GM21390 (cell line): ENCODE measurements at regions not wholly inside any gene's neighbourhood (a gene's known extent, or its start where the extent isn't known, plus 50 kb on each side); places are given as distances from the start of the nearest gene placed in this dataset.
"Not testable (repeated sequence)": the region's sequence is repeated elsewhere in the genome, so short reads cannot be mapped to it uniquely, and the experiment has no call there.

Experiments used
- ATAC-seq: cut with Tn5 transposase; IDR thresholded peaks from one replicate; pipeline ENCODE4 v1.9.1; 2021; ENCODE audit not compliant: unreplicated experiment

DNA sequence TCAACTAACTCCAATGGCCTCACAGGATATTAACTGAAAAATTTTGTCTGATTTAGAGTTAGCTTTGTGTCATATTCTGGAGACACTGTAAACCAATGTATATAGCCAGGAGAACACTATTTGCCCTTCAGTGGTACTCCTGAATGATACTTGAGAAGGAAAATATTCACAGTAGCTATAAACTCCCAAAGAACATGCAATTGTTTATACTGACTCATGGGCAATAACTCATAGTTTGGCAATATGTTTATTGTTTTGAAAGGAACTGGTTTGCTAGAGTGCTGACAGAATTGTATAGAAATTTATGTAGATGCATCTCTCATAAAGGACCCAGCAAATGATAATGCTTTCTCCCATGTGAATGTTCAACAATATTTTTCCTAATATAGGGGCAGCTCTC, 537.6 kb downstream of the PLOD2 start:
- ATAC-seq, result no peak

DNA sequence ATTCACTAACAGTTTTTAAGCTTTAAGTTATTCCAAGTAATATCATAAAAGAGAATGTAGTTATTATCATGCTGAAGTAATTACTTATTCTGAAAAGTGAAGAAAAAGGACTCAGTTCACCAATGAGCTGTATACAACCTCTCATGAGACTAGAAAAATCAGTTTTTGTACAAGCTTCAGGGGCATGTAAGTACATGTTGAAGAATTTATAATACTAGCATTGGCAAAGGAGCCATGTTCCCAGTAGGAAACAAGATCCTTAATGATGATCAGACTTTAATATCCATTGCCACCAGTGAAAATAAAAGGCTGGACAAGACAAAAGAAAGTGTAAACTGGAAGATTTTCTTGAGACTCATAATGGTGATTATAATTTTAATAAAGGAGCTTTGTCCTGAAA, 532.8 kb downstream of the PLOD2 start:
- ATAC-seq, result no peak

GRCh38 chr3:145637105-145637504, 523.9 kb downstream of the PLOD2 start:
- no peak for ATAC-seq

GRCh38 chr3:145639003-145639606, 521.9 kb downstream of the PLOD2 start:
- ATAC-seq, result no peak

DNA sequence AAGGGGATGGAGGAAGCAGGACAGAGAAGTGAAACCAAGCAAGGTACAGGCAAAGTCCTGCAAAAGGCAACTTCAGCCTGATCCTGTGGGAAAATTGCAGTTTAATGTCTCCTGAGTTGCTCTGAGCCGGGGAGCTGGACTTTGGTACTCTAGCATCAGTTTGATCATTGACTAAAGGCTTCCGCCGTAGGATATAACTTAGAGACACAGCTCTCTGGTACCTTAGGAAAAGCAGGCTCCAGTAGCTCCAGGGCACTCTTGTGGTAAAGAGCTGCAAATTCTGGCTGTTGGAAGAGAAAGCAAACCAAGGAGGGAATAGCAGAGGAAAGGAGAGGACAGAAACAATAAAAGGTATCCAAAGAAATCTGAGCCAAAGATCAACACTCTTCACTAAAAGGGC, 521.1 kb downstream of the PLOD2 start:
- ATAC-seq, result no peak

- no peak for ATAC-seq
Observed at GRCh38 chr3:145648396-145648795, 512.6 kb downstream of the PLOD2 start.

DNA sequence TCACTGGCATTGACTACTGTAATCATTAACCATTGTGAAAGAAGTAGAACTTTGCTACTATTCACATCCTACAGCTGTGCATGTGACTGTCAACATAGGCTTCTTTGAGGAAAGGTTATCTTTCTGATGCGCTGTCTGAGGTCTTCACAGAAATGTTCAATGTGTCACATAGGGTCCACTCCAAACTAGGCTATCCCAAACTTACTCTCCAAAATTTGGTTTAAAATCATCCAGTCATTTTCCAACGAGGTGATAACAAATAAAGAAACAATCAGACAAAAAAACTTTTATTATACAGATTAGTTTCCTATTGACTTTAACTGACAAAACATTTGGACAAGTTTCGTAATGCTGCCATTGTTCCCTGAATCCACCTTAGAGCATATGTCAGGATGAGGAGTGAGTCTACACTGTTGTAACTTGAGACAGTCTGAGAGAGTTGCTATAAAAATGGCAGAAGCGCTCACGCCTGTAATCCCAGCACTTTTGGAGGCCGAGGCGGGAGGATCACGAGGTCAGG, 511.6 kb downstream of the PLOD2 start:
- ATAC-seq, result no peak

DNA sequence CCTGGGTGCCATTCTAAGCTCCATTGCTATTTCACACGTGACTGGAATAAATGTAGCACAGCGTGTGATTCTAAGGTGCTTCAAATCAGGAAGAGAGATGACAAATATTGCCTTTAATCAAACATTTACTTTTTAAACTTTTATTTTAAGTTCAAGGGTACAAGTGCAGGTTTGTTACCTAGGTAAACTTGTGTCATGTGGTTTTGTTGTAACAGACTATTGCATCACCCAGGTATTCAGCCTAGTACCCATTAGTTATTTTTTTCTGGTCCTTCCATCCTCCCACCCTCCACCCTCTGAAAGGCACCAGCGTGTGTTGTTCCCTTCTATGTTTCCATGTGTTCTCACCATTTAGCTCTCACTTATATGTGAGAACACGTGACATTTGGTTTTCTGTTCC, 510.8 kb downstream of the PLOD2 start:
- ATAC-seq, result no peak

GRCh38 chr3:145671121-145671520, 489.9 kb downstream of the PLOD2 start:
- no peak for ATAC-seq

- ATAC-seq, result no peak
Observed at GRCh38 chr3:145673838-145674237, 487.1 kb downstream of the PLOD2 start.

DNA sequence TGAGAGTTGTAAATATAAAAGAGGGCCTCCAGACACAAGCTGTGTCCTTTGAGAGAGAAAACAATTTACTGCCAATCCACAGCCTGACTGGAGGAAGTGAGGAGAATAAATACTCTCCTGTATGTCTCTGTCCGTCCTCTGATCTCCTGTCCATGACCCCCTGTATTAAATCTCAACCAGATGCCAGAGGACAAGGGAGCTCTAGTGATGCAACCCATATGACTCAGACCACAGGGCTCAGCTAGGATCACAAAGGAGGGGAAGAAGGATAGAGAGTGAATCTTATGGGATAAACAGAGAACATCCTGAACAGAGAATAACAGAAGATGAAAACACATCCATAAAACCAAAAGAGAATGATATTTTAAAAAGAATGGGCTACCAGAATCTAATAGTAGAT, 482.6 kb downstream of the PLOD2 start:
- ATAC-seq, result no peak

- ATAC-seq, result no peak
Observed at GRCh38 chr3:145681181-145681580, 479.8 kb downstream of the PLOD2 start.

DNA sequence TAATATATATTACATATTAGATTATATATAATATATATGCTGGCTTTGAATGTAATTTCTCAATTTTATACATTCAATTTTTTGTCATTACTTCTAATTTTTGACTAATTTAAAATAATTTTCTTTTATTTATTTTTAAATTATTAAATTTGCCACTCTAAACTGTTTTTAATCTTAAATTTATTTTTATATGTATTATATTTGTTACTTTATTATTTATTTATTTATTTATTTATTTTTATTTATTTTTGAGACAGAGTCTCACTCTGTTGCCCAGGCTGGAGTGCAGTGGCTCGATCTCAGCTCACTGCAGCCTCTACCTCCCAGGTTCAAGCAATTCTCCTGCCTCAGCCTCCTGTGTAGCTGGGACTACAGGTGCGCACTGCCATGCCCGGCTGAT, 473.0 kb downstream of the PLOD2 start:
- ATAC-seq, result not testable (repeated sequence)

DNA sequence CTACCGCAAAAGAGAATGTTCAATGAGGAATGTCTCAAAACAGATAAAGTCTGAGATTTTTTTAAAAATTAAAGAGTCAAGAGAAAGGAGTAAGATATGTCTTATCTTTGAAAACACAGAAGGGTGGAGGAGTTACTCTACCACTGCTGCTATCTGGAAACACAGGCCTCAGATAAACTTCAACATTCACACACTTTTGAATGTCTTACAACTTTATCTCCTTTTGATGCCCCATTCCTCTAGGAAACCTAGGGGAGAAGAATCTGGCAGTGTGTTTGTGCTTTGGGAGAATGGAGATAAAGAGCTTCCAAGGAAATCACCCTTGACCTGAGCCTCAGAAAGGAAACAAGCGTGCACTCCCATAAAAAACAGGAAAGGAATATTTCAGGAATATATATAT, 468.2 kb downstream of the PLOD2 start:
- ATAC-seq, result no peak

GRCh38 chr3:145696011-145696410, 465.0 kb downstream of the PLOD2 start:
- no peak for ATAC-seq

DNA sequence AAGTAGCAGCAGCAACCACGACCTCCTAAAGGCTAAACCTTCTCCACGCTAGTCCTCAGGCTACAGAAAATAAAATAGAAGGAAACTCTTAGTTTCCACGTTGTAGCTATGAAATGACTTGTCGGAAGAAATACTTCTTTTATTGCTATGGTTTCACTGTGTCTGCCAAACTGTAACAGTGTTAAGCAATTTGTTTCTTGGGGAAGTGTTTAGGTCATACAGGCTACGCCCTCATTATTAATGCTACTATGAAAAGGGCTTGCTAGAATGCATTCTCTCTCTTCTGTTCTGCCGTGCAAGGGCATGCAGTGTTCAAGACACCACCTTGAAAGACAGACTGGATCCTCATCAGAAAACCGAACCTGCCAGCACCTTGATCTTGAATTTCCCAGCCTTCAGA, 462.7 kb downstream of the PLOD2 start:
- ATAC-seq, result no peak

- ATAC-seq, result no peak
Observed at GRCh38 chr3:145698749-145699148, 462.2 kb downstream of the PLOD2 start.

GRCh38 chr3:145704020-145704419, 457.0 kb downstream of the PLOD2 start:
- ATAC-seq, result no peak

DNA sequence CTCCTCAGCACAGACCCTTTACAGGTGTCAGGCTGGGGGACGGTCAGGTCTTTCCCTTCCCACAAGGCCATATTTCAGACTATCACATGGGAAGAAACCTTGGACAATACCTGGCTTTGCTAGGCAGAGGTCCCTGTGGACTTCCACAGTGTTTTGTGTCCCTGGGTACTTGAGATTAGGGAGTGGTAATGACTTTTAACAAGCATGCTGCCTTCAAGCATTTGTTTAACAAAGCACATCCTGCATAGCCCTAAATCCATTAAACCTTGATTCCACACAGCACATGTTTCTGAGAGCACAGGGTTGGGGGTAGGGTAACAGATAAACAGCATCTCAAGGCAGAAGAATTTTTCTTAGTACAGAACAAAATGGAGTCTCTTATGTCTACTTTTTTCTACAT, 451.2 kb downstream of the PLOD2 start:
- not testable (repeated sequence) for ATAC-seq

- no peak for ATAC-seq
Observed at GRCh38 chr3:145716519-145716918, 444.5 kb downstream of the PLOD2 start.

- no peak for ATAC-seq
Observed at GRCh38 chr3:145719114-145719513, 441.9 kb downstream of the PLOD2 start.

DNA sequence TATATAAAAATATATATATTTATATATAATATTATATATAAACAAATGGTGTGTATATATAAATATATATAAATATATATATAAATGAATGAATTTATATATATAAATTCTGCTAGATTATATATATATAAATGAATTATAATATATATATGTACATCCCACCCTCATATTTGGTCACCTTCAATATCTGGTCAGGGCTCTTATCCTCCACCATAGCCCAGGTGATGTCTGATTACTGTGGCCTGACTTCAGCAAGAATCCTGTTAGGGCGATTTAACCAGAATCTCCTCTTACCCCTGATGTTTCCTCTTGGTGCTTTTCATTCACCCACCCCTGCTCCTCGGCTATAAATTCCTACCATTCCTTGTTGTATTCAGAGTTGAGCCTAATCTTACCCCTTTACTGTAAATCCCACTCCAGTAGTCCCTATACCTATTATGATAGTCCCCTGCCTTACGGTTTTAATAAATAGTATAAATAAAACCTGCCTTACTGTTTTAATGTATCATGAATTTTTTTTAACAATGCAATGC, 439.6 kb downstream of the PLOD2 start:
- ATAC-seq, result no peak

GRCh38 chr3:145721815-145722214, 439.2 kb downstream of the PLOD2 start:
- no peak for ATAC-seq
